GM18511 (cell line): ENCODE measurements at regions not wholly inside any gene's neighbourhood (a gene's known extent, or its start where the extent isn't known, plus 50 kb on each side); places are given as distances from the start of the nearest gene placed in this dataset.

Source experiments
- ATAC-seq: cut with Tn5 transposase; IDR thresholded peaks from one replicate; pipeline ENCODE4 v1.9.1; 2021; ENCODE audit warnings: mild to moderate bottlenecking, moderate library complexity; ENCODE audit not compliant: unreplicated experiment

DNA sequence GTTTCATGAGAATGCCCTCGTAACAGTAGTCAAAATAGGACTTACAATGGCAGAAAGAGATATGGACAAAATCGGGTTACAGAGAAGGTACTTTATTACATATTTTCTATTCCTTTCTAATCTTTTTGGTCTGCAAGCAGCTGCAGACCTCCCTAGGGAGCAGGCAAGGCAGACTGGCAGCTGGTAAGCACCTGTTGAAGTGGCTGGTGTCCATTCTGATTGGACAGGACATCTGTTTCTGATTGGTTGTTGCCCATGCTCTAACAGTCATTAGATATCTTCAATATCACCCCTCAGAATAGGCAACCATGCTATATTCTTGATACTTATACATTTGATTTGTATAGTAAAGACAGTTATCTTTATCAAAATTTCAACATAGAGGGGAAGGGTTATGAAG, 606.3 kb downstream of the KCNJ2 start:
- ATAC-seq, result no peak

GRCh38 chr17:70776441-70776840, 607.1 kb downstream of the KCNJ2 start:
- ATAC-seq, result no peak

GRCh38 chr17:70780031-70780430, 610.7 kb downstream of the KCNJ2 start:
- no peak for ATAC-seq

GRCh38 chr17:70786081-70786480, 616.7 kb downstream of the KCNJ2 start:
- ATAC-seq, result no peak

- no peak for ATAC-seq
Observed at GRCh38 chr17:70787721-70788300, 618.5 kb downstream of the KCNJ2 start.

GRCh38 chr17:70791748-70792443, 622.6 kb downstream of the KCNJ2 start:
- ATAC-seq, result no peak

GRCh38 chr17:70794738-70795137, 625.4 kb downstream of the KCNJ2 start:
- no peak for ATAC-seq

- ATAC-seq, result no peak
Observed at GRCh38 chr17:70795620-70796019, 626.3 kb downstream of the KCNJ2 start.

DNA sequence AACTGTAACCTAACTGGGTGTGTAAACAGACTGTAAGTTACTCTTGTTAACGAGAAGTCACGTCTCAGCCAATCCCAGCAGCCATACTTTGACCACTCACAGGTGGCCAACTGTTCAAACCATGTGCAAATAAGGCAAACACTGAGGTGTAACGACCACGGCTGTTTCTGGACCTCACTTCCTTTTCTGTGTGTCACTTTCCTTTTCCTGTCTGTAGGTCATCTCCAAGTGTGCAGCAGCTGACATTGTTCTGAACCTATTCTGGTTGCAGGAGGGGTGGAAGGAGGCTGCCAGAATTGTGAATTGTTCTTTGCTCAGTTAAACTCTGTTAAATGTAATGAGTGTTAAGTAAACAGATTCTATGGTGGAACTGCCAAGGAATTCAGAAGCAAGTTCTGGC, 627.4 kb downstream of the KCNJ2 start:
- ATAC-seq, result no peak

- ATAC-seq, result no peak
Observed at GRCh38 chr17:70797166-70797565, 627.8 kb downstream of the KCNJ2 start.

- no peak for ATAC-seq
Observed at GRCh38 chr17:70804161-70804560, 634.8 kb downstream of the KCNJ2 start.

DNA sequence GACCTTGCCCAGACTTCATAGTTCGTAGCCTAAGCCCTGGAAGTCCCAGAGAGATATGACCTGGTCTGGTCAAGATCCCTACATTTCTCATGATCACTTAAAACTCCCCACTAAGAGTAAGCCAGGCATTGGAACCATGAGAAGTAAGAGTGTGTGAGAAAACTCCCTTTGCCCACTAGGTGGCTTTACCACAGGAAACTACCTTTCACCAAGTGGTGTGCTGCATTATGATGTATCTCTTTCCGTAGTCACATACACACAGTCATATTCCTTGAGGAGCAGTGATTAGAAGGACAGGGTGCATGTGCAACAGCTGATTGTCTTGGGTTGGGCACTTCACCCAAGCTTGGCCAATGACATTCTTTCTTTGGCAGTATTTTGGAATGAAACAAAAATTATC, 639.3 kb downstream of the KCNJ2 start:
- no peak for ATAC-seq

GRCh38 chr17:70810609-70811008, 641.3 kb downstream of the KCNJ2 start:
- no peak for ATAC-seq

DNA sequence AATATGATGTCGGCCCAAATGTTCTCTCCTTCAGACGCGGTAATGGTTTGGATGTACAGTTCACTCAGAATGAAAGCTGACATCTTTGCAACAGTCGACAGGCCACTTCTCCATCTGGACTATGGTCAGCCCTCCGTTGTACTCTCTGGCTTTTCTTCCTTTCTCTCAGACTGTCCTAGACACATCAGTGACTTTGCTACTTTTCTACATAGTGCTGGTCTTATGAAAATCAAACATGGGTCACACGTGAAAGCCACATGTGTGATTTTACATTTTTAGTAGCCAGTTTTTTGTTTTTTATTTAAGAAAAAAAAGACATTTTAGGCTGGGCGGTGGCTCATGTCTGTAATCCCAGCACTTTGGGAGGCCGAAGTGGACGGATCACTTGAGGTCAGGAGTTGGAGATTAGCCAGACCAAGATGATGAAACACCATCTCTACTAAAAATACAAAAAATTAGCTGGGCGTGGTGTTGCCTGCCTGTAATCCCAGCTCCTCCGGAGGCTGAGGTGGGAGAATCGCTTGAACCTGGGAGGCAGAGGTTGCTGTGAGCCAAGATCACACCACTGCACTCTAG, 644.1 kb downstream of the KCNJ2 start:
- ATAC-seq, result no peak

- ATAC-seq, result no peak
Observed at GRCh38 chr17:70819183-70819582, 649.9 kb downstream of the KCNJ2 start.

GRCh38 chr17:70820276-70820675, 650.9 kb downstream of the KCNJ2 start:
- ATAC-seq, result no peak

GRCh38 chr17:70825321-70826125, 656.2 kb downstream of the KCNJ2 start:
- ATAC-seq, result no peak

DNA sequence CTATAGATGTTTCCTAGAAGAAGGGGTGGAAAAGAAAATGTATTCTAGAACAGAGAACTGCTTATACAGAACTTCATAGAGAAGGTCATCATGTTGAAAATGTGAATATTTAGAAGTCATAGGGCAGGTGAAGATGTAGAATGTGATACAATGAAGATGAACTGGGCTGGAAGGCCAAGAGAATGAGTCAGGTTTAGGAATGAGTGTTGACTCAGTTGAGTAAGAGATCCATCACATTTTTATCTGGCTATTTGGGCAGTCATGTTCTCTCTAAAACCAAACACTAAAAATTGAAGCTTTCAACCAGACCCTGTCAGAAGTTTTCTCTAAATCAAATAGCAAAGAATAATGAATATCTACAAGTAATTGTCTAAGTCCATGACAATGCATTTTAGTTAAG, 660.5 kb downstream of the KCNJ2 start:
- no peak for ATAC-seq

GRCh38 chr17:70834039-70834438, 664.7 kb downstream of the KCNJ2 start:
- ATAC-seq, result no peak

DNA sequence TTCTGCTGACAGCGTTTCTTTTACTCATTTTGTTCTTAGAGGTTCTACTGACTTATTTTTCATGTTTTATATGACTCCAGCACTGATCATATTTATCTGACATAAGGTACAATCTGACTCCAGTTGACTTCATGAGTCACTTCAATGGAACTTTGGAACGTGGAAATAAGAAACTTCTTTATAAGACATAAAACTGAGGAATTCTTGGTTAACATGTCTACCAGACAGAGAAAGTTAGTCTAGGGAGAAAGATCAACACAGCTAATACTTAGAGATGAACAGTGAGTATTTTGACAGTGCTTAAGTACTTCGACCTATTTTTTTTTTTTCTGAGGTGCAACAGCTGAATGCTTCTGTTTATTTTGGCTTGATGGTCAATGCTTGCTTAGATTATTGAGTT, 679.5 kb downstream of the KCNJ2 start:
- no peak for ATAC-seq

DNA sequence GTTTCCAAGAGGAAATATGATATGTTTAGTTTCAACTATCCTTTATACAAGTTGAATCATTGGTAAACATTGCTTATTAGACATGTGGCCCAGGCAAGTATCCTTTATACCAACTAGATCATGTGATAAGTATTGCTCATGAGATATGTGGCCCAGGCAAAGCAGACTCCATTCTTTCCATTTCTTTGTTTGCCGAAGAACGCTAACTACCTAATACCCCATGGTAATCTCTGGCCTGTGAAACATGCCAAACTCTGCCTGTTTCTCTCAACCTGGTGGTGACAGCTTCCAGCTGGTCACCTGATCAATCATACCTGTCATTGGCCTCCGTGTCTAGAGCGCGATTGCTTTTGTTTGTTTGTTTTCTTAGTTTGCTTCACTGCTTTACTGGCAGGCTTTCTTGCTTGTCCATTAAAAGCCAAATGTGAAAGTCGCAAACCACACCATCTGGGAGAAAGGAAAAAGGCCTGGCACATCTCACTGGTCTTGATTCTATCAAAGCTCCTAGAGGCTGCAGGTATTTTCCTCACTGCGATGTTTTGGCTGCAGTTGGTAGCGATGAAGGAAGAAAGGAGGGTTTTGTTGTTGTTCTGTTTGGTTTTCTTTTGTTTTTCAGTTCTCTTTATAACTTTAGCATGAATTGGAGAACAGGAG, 686.2 kb downstream of the KCNJ2 start:
- no peak for ATAC-seq
